Chondrocyte (in vitro differentiated cells): ENCODE measurements at regions not wholly inside any gene's neighbourhood (a gene's known extent, or its start where the extent isn't known, plus 50 kb on each side); places are given as distances from the start of the nearest gene placed in this dataset.

Source experiments
- DNase-seq: peaks from one replicate; pipeline ENCODE4 v3.0.0; 2021; ENCODE audit warnings: mixed read lengths, low spot score
- H3K27ac Mint-ChIP-seq: one replicate; pipeline ENCODE4 v1.8.0; 2021; ENCODE audit warnings: mild to moderate bottlenecking, moderate library complexity, mixed read lengths; ENCODE audit not compliant: unreplicated experiment
- H3K27me3 Mint-ChIP-seq: 2 replicates; pipeline ENCODE4 v1.8.0; 2021; ENCODE audit warnings: low read depth, mixed read lengths
- H3K36me3 Mint-ChIP-seq: 2 replicates; pipeline ENCODE4 v1.8.0; 2021; ENCODE audit warnings: low read depth, mixed read lengths
- H3K4me1 Mint-ChIP-seq: 2 replicates; pipeline ENCODE4 v1.8.0; 2021; ENCODE audit warnings: low read depth, mild to moderate bottlenecking, mixed read lengths
- H3K4me3 Mint-ChIP-seq: one replicate; pipeline ENCODE4 v1.8.0; 2021; ENCODE audit warnings: mild to moderate bottlenecking, moderate library complexity, mixed read lengths; ENCODE audit not compliant: unreplicated experiment
- H3K9me3 Mint-ChIP-seq: 2 replicates; pipeline ENCODE4 v1.8.0; 2021; ENCODE audit warnings: low read depth, mixed read lengths
- TF ChIP-seq, protein P1 (sequence below): fragments of 200-600 bp; sonication (generic); IDR thresholded peaks from 2 replicates; pipeline ENCODE4 v1.5.0; 2021; ENCODE audit warnings: antibody characterized with exemption, mild to moderate bottlenecking, moderate library complexity

DNA sequence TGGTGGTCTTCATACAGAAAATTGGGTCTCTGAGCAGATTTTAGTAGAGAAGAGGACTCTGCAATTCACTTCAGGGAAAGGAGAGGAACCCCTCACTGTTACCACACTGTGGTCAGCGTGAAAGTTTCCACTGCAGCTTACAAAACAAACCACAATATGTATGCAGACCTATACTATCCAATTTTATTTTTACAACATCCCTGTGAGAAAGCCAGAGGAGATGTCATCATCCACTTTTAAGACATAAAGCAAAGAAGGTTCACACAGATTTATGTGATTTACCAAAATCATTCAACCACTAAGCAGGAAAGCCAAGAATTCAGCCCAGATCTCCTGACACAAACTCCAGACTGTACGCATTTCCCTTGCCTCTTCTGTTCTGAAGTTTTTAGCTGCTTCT is 442.4 kb downstream of the FRK start:
- no peaks in the 10 kb centered on the region for H3K9me3 Mint-ChIP-seq
- TF ChIP-seq, protein P1, sequence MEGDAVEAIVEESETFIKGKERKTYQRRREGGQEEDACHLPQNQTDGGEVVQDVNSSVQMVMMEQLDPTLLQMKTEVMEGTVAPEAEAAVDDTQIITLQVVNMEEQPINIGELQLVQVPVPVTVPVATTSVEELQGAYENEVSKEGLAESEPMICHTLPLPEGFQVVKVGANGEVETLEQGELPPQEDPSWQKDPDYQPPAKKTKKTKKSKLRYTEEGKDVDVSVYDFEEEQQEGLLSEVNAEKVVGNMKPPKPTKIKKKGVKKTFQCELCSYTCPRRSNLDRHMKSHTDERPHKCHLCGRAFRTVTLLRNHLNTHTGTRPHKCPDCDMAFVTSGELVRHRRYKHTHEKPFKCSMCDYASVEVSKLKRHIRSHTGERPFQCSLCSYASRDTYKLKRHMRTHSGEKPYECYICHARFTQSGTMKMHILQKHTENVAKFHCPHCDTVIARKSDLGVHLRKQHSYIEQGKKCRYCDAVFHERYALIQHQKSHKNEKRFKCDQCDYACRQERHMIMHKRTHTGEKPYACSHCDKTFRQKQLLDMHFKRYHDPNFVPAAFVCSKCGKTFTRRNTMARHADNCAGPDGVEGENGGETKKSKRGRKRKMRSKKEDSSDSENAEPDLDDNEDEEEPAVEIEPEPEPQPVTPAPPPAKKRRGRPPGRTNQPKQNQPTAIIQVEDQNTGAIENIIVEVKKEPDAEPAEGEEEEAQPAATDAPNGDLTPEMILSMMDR = no peak
- no peak overlapping the region for H3K27ac Mint-ChIP-seq
- no peaks in the 10 kb centered on the region for H3K36me3 Mint-ChIP-seq
- DNase-seq = no peak
- no peaks in the 10 kb centered on the region for H3K27me3 Mint-ChIP-seq
- peaks cover 20% of the 10 kb centered on the region for H3K4me1 Mint-ChIP-seq
- H3K4me3 Mint-ChIP-seq = no peak overlapping the region

DNA sequence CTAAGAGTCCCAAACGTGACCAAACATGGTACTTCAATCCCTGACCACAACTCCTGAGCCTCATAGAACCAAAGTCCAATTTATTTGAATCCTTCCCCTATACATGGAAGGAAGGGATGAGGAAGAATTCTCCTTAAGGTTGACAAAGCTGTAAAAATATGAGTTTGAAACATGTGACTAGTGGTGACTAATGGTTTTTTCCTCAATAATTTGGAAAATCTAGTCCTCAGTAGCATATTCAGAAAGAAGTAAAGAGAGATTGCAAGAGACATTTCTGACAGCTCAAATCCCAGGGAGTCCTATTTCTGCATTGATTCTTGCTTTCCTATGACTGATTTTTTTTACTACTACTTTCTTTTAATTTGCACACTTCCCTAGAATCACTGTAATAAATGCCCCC is 443.7 kb downstream of the FRK start:
- Mint-ChIP-seq H3K27me3 (no peaks in the 10 kb centered on the region), H3K27ac (no peak overlapping the region), H3K4me3 (no peak overlapping the region)

DNA sequence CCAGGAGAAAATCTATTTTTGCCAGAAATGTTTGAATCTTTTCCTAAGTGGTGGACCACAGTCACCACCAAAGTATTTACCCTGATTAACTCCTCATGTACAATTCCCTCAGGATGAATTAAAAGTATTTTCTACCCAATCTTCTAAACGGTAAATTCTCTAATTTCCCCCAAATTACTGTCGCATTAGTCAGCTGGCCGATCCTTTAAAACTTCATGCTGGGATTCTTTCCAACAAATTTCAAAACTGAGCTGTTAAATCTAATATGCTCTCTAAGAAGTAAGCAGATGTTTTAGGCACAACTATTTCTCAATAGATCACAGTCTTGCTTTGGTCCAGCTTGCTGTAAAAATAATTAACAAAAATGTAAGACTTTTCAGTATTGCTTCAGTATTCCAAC is 447.2 kb downstream of the FRK start:
- Mint-ChIP-seq H3K36me3 (no peaks in the 10 kb centered on the region), H3K9me3 (no peaks in the 10 kb centered on the region), H3K27ac (peak overlapping the region; percentile 4), H3K4me3 (no peak overlapping the region), H3K4me1 (peaks cover 21% of the 10 kb centered on the region), H3K27me3 (peaks cover 3% of the 10 kb centered on the region)
- TF ChIP-seq, protein P1 = no peak
- no peak for DNase-seq

More for the DNA sequence above, 443.7 kb downstream of the FRK start:
- Mint-ChIP-seq H3K36me3 (no peaks in the 10 kb centered on the region), H3K4me1 (peaks cover 23% of the 10 kb centered on the region), H3K9me3 (no peaks in the 10 kb centered on the region)
- TF ChIP-seq, protein P1 = no peak
- DNase-seq = no peak

DNA sequence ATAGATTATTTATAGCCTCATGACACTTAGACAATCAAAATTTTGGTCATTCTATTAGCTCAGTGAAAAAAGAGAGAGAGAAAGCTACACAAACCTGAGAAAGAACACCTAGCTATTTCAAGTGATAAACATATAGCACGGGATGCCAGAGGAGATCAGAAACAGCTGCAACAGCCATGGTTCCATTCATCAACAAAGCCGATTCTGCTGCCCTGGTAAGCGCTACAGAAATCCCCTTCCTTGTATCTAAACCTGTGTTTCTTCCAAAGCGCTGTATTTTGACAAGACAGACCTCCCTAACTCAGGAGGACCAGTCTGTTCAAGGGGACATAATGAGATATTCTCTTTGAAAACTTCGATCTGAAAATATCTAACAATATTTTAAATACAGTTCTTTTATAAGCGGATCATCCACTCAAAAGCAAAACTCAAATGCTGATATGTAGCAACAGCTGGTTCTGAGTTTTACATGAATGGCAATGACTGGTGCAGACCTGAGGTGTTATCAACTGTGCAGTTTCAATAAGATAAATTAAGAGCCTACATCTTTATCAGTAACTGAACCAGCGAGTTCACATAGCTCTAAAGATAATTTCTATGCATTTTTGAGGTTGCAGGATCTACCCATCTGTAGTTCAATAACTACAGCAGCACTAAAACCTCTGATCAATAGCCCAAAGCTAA is 447.8 kb downstream of the FRK start:
- H3K36me3 Mint-ChIP-seq = no peaks in the 10 kb centered on the region
- peaks cover 16% of the 10 kb centered on the region for H3K4me1 Mint-ChIP-seq
- DNase-seq = no peak
- no peaks in the 10 kb centered on the region for H3K9me3 Mint-ChIP-seq
- peaks cover 3% of the 10 kb centered on the region for H3K27me3 Mint-ChIP-seq
- H3K4me3 Mint-ChIP-seq = no peak overlapping the region
- H3K27ac Mint-ChIP-seq = no peak overlapping the region
- TF ChIP-seq, protein P1 = no peak

DNA sequence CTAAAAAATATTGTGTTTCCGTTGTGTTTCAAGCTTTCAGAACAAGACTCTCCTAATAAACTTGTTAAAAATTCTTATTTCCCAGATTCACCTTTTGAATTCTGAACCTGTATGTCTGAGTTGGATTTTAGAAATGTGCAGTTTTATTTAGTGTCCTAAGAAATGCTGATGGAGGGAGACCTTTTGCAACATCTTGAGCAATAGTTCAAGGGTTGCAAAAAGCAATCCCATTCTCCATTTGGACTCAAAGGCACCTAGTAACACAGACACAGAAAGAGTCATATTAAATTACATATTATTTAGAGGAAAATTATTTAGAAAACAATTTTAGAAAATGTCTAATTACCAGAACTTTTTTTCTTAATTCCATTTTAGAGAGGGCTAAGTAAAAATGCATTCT is 448.5 kb downstream of the FRK start:
- peaks cover 14% of the 10 kb centered on the region for H3K4me1 Mint-ChIP-seq
- H3K9me3 Mint-ChIP-seq = no peaks in the 10 kb centered on the region
- H3K36me3 Mint-ChIP-seq = no peaks in the 10 kb centered on the region
- DNase-seq = no peak
- H3K27ac Mint-ChIP-seq = no peak overlapping the region
- peaks cover 3% of the 10 kb centered on the region for H3K27me3 Mint-ChIP-seq
- no peak overlapping the region for H3K4me3 Mint-ChIP-seq
- TF ChIP-seq, protein P1 = no peak
